Glutamatergic neuron (in vitro differentiated cells): ENCODE measurements at regions not wholly inside any gene's neighbourhood (a gene's known extent, or its start where the extent isn't known, plus 50 kb on each side); places are given as distances from the start of the nearest gene placed in this dataset.

ENCODE experiments used
- DNase-seq: peaks from one replicate; pipeline ENCODE4 v3.0.0; 2022
- H3K27ac Mint-ChIP-seq: one replicate; pipeline ENCODE4 v1.8.0; 2020; ENCODE audit warnings: mild to moderate bottlenecking, mixed read lengths, inconsistent platforms; ENCODE audit not compliant: unreplicated experiment
- H3K27me3 Mint-ChIP-seq: one replicate; pipeline ENCODE4 v1.8.0; 2020; ENCODE audit warnings: mild to moderate bottlenecking, moderate library complexity, mixed read lengths, inconsistent platforms; ENCODE audit not compliant: unreplicated experiment
- H3K36me3 Mint-ChIP-seq: one replicate; pipeline ENCODE4 v1.8.0; 2020; ENCODE audit warnings: mild to moderate bottlenecking, mixed read lengths, inconsistent platforms; ENCODE audit not compliant: unreplicated experiment
- H3K4me1 Mint-ChIP-seq: one replicate; pipeline ENCODE4 v1.8.0; 2020; ENCODE audit warnings: mild to moderate bottlenecking, low read depth, mixed read lengths, inconsistent platforms; ENCODE audit not compliant: unreplicated experiment
- H3K4me3 Mint-ChIP-seq: one replicate; pipeline ENCODE4 v1.8.0; 2020; ENCODE audit warnings: mild to moderate bottlenecking, mixed read lengths, inconsistent platforms; ENCODE audit not compliant: unreplicated experiment
- H3K9me3 Mint-ChIP-seq: one replicate; pipeline ENCODE4 v1.8.0; 2020; ENCODE audit warnings: mild to moderate bottlenecking, moderate library complexity, mixed read lengths, inconsistent platforms; ENCODE audit not compliant: unreplicated experiment
- CTCF ChIP-seq: fragments of 200-600 bp; sonication (generic); IDR thresholded peaks from one replicate; pipeline ENCODE4 v1.5.0; 2021; ENCODE audit not compliant: partially characterized antibody, unreplicated experiment

- Mint-ChIP-seq H3K27ac (no peak overlapping the region), H3K9me3 (no peaks in the 10 kb centered on the region), H3K4me1 (no peaks in the 10 kb centered on the region), H3K36me3 (no peaks in the 10 kb centered on the region), H3K27me3 (no peaks in the 10 kb centered on the region), H3K4me3 (no peak overlapping the region)
- no peak for DNase-seq
- no peak for TF ChIP-seq CTCF
Measured at GRCh38 chr13:34772206-34772605, 169.9 kb upstream of the NBEA start.

DNA sequence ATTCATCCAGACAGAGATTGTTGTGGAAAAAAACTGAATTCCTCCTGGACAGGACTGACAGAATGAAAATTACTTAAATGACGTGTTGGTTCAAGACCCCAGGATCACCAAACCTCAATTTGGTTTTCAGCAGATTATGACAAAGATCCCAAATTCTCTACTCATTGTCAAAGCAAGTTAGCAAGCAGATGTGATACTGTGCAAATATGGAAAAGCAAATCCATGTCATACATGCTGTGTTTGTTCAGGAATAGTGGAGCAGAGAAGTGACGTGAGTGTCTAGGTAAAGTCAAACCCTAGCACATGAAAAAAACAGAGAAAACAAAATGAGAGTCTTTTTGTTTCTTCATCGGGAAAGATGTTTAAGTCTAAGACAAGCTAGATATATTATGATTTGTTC lies 169.2 kb upstream of the NBEA start:
- no peaks in the 10 kb centered on the region for H3K36me3 Mint-ChIP-seq
- no peak for DNase-seq
- TF ChIP-seq CTCF, result no peak

GRCh38 chr13:34776390-34776981 lies 165.6 kb upstream of the NBEA start:
- no peaks in the 10 kb centered on the region for H3K4me1 Mint-ChIP-seq
- H3K4me3 Mint-ChIP-seq, result no peak overlapping the region
- no peak for DNase-seq
- H3K27me3 Mint-ChIP-seq, result no peaks in the 10 kb centered on the region
- H3K36me3 Mint-ChIP-seq, result no peaks in the 10 kb centered on the region
- no peaks in the 10 kb centered on the region for H3K9me3 Mint-ChIP-seq
- TF ChIP-seq CTCF, result no peak
- no peak overlapping the region for H3K27ac Mint-ChIP-seq

More for the DNA sequence above, 169.2 kb upstream of the NBEA start:
- H3K27ac Mint-ChIP-seq, result no peak overlapping the region
- H3K4me1 Mint-ChIP-seq, result no peaks in the 10 kb centered on the region
- no peaks in the 10 kb centered on the region for H3K9me3 Mint-ChIP-seq
- H3K27me3 Mint-ChIP-seq, result no peaks in the 10 kb centered on the region
- H3K4me3 Mint-ChIP-seq, result no peak overlapping the region

GRCh38 chr13:34777089-34777913 lies 164.8 kb upstream of the NBEA start:
- H3K27ac Mint-ChIP-seq, result no peak overlapping the region
- H3K36me3 Mint-ChIP-seq, result no peaks in the 10 kb centered on the region
- DNase-seq, result no peak
- TF ChIP-seq CTCF, result no peak
- H3K4me3 Mint-ChIP-seq, result no peak overlapping the region
- H3K27me3 Mint-ChIP-seq, result no peaks in the 10 kb centered on the region
- H3K4me1 Mint-ChIP-seq, result no peaks in the 10 kb centered on the region
- peaks cover under 1% of the 10 kb centered on the region for H3K9me3 Mint-ChIP-seq

DNA sequence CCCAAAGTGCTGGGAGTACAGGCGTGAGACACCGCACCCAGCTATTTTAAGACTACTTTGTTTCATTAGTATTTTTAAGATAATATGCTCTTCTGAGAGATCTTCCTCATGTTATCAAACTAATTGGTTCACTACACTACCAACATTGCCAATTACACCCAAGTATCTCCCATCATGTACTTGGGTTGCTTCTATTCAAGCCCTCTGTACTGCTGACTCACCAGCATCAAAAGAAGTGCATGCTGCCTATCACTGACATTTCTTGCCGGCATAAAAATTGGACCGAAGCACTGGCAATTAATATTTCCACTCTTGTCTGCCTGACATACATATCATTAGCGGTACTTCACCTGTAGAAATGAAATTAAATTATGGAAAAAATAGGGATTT lies 164.2 kb upstream of the NBEA start:
- Mint-ChIP-seq H3K4me3 (no peak overlapping the region), H3K36me3 (no peaks in the 10 kb centered on the region), H3K4me1 (no peaks in the 10 kb centered on the region), H3K27ac (no peak overlapping the region), H3K9me3 (peaks cover 2% of the 10 kb centered on the region), H3K27me3 (no peaks in the 10 kb centered on the region)
- no peak for DNase-seq
- TF ChIP-seq CTCF, result no peak
